KMS-11 (cell line): ENCODE measurements at regions not wholly inside any gene's neighbourhood (a gene's known extent, or its start where the extent isn't known, plus 50 kb on each side); places are given as distances from the start of the nearest gene placed in this dataset.
"Not testable (repeated sequence)": the region's sequence is repeated elsewhere in the genome, so short reads cannot be mapped to it uniquely, and the experiment has no call there.

Experiments
- H2AFZ ChIP-seq: fragments of 200-600 bp; sonication (generic); 2 replicates; pipeline ENCODE4 v1.6.1; 2016; ENCODE audit warnings: antibody characterized with exemption, mixed run types, low read depth
- H3K27ac ChIP-seq: fragments of 200-600 bp; sonication (generic); 2 replicates; pipeline ENCODE4 v1.6.1; 2016; ENCODE audit warnings: mild to moderate bottlenecking, mixed run types
- H3K27me3 ChIP-seq: fragments of 200-600 bp; sonication (generic); 2 replicates; pipeline ENCODE4 v1.6.1; 2017; ENCODE audit warnings: mild to moderate bottlenecking, low read depth, mixed run types, moderate library complexity; ENCODE audit not compliant: insufficient read depth
- H3K36me3 ChIP-seq: fragments of 200-600 bp; sonication (generic); 2 replicates; pipeline ENCODE4 v1.6.1; 2017; ENCODE audit warnings: mild to moderate bottlenecking, mixed run types; ENCODE audit not compliant: insufficient read depth
- H3K4me1 ChIP-seq: fragments of 200-600 bp; sonication (generic); 2 replicates; pipeline ENCODE4 v1.6.1; 2016; ENCODE audit warnings: mild to moderate bottlenecking, low read depth, mixed run types; ENCODE audit not compliant: poor library complexity, severe bottlenecking
- H3K4me2 ChIP-seq: fragments of 200-600 bp; sonication (generic); 2 replicates; pipeline ENCODE4 v1.7.0; 2016; ENCODE audit warnings: mild to moderate bottlenecking, mixed run types
- H3K4me3 ChIP-seq: fragments of 200-600 bp; sonication (generic); IDR thresholded peaks from 2 replicates; pipeline ENCODE4 v1.6.1; 2017; ENCODE audit warnings: low read depth, low read length, mixed read lengths; ENCODE audit not compliant: insufficient read depth
- H3K79me2 ChIP-seq: fragments of 200-600 bp; sonication (generic); 2 replicates; pipeline ENCODE4 v1.6.1; 2016; ENCODE audit warnings: low read depth, mixed run types; ENCODE audit not compliant: insufficient read depth
- H3K9ac ChIP-seq: fragments of 200-600 bp; sonication (generic); 2 replicates; pipeline ENCODE4 v1.6.1; 2016; ENCODE audit warnings: mild to moderate bottlenecking, mixed run types
- H4K20me1 ChIP-seq: fragments of 200-600 bp; sonication (generic); 2 replicates; pipeline ENCODE4 v1.6.1; 2016; ENCODE audit warnings: mild to moderate bottlenecking, mixed run types; ENCODE audit not compliant: insufficient read depth
- CTCF ChIP-seq: fragments of 200-600 bp; sonication (generic); conservative IDR thresholded peaks from 2 replicates; pipeline ENCODE4 v1.6.1; 2017; ENCODE audit warnings: low read depth, mild to moderate bottlenecking, antibody characterized with exemption, low read length, moderate library complexity, mixed read lengths

DNA sequence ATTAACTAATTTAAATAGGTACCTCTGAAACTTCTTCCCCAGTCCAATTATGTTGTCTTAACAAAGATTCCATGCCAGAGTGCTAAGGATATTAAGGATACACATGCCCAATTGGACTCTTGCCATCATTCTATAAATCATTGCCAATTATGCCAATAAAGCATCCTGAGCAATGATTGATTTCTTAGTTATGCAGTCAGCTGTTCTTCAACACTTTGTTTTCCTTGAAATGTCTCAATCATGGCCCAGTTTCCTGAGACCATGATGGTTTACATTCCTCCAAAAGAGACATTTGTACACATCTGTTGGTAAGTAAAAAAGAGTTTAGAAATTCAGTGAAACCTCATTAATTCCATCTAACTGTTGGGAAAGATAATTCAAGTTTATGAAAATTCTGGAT, 180.4 kb upstream of the PKN2 start:
- H3K36me3 ChIP-seq, result no peaks in the 10 kb centered on the region
- H3K79me2 ChIP-seq, result no peaks in the 10 kb centered on the region
- H3K4me3 ChIP-seq, result no peak overlapping the region
- no peaks in the 10 kb centered on the region for H3K27me3 ChIP-seq
- no peak overlapping the region for H3K27ac ChIP-seq
- no peaks in the 10 kb centered on the region for H3K4me1 ChIP-seq
- no peak overlapping the region for H2AFZ ChIP-seq
- H3K9ac ChIP-seq, result no peak overlapping the region
- H3K4me2 ChIP-seq, result no peak overlapping the region
- TF ChIP-seq CTCF, result no peak
- H4K20me1 ChIP-seq, result no peaks in the 10 kb centered on the region

GRCh38 chr1:88504601-88505000, 179.5 kb upstream of the PKN2 start:
- Histone ChIP-seq H3K4me3 (no peak overlapping the region), H3K4me1 (no peaks in the 10 kb centered on the region), H3K27me3 (no peaks in the 10 kb centered on the region), H3K9ac (no peak overlapping the region), H4K20me1 (no peaks in the 10 kb centered on the region), H2AFZ (no peak overlapping the region), H3K27ac (no peak overlapping the region), H3K79me2 (no peaks in the 10 kb centered on the region), H3K4me2 (no peak overlapping the region), H3K36me3 (no peaks in the 10 kb centered on the region)
- no peak for TF ChIP-seq CTCF

DNA sequence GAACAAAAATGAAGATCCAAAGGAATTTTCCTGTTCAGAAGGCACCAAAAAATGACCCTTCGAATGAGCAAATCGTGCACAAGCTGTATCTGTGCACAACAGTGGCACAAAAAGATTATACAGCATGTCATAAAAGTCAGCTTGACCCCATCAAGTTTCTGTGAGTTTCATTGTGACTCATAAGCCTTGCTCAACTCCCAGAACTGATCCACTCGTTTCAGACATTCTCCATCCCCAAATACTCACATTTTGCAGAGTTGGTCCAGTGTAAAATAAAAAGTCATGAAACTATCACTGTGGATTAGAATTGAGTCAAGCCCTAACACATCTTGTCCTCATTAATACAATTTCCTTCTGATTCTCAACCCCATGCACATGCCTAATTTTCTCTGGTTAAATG, 174.7 kb upstream of the PKN2 start:
- H3K4me1 ChIP-seq, result no peaks in the 10 kb centered on the region
- TF ChIP-seq CTCF, result no peak
- no peak overlapping the region for H3K9ac ChIP-seq
- H3K27ac ChIP-seq, result no peak overlapping the region
- H3K4me3 ChIP-seq, result no peak overlapping the region
- no peak overlapping the region for H2AFZ ChIP-seq
- H3K27me3 ChIP-seq, result no peaks in the 10 kb centered on the region
- H4K20me1 ChIP-seq, result no peaks in the 10 kb centered on the region
- H3K4me2 ChIP-seq, result no peak overlapping the region
- H3K36me3 ChIP-seq, result no peaks in the 10 kb centered on the region
- H3K79me2 ChIP-seq, result no peaks in the 10 kb centered on the region

- no peaks in the 10 kb centered on the region for H3K4me1 ChIP-seq
- TF ChIP-seq CTCF, result no peak
These were observed 169.5 kb upstream of the PKN2 start for GRCh38 chr1:88514544-88515060.

DNA sequence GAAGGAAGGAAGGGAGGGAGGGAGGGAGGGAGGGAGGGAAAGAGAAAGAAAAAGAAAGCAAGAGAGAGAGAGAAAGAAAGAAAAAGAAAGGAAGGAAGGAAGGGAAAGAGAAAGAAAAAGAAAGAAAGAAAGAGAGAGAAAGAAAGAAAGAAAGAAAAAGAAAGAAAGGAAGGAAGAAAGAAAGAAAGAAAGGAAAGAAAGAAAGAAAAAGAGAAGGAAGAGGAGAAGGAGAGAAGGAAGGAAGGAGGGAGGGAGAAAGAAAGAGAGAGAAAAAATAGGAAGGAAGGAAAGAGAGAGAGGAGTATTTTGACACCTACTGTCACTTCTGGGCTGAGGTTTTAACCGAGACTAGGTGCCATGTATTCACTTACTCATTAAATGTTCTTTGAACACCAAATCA, 166.6 kb upstream of the PKN2 start:
- H3K4me3 ChIP-seq, H3K9ac ChIP-seq, H4K20me1 ChIP-seq, H3K4me1 ChIP-seq, H2AFZ ChIP-seq, H3K36me3 ChIP-seq, H3K27ac ChIP-seq, H3K79me2 ChIP-seq, H3K4me2 ChIP-seq, H3K27me3 ChIP-seq: not testable (repeated sequence)

More at GRCh38 chr1:88514544-88515060, 169.5 kb upstream of the PKN2 start:
- Histone ChIP-seq H3K36me3 (no peaks in the 10 kb centered on the region), H3K4me3 (no peak overlapping the region), H3K4me2 (no peak overlapping the region), H2AFZ (no peak overlapping the region), H4K20me1 (no peaks in the 10 kb centered on the region), H3K79me2 (no peaks in the 10 kb centered on the region), H3K27me3 (no peaks in the 10 kb centered on the region), H3K27ac (no peak overlapping the region), H3K9ac (no peak overlapping the region)
